Dermis microvascular lymphatic vessel endothelial cell (primary cell): ENCODE measurements at regions not wholly inside any gene's neighbourhood (a gene's known extent, or its start where the extent isn't known, plus 50 kb on each side); places are given as distances from the start of the nearest gene placed in this dataset.
A peak's percentile ranks its signal among the peaks of the same experiment; 100 is the strongest.
"Not testable (repeated sequence)": the region's sequence is repeated elsewhere in the genome, so short reads cannot be mapped to it uniquely, and the experiment has no call there.

ENCODE experiments used
- DNase-seq, 2 donors: peaks; one replicate each; pipeline versions ENCODE4 v3.0.0 to v3.0.0-alpha.2; 2010; ENCODE audit warnings: low read depth in 2 of 2

- DNase-seq, result not testable (repeated sequence)
Measured at GRCh38 chrX:129084291-129084690, 439.0 kb downstream of the SMARCA1 start.

GRCh38 chrX:129077424-129078170 lies 445.7 kb downstream of the SMARCA1 start:
- no peak for DNase-seq

GRCh38 chrX:129071390-129071789 lies 451.9 kb downstream of the SMARCA1 start:
- DNase-seq, result no peak

- no peak for DNase-seq
Measured at GRCh38 chrX:129065895-129066294, 457.4 kb downstream of the SMARCA1 start.

GRCh38 chrX:129058405-129058804 lies 464.9 kb downstream of the SMARCA1 start:
- no peak for DNase-seq

- no peak for DNase-seq
Measured at GRCh38 chrX:129043138-129043537, 480.2 kb downstream of the SMARCA1 start.

- DNase-seq, result no peak
Measured at GRCh38 chrX:129041319-129041718, 482.0 kb downstream of the SMARCA1 start.

GRCh38 chrX:129040124-129040523 lies 483.2 kb downstream of the SMARCA1 start:
- DNase-seq, result no peak

- DNase-seq, result no peak
Measured at GRCh38 chrX:129039176-129039575, 484.1 kb downstream of the SMARCA1 start.

- no peak for DNase-seq
Measured at GRCh38 chrX:129037389-129037788, 485.9 kb downstream of the SMARCA1 start.

GRCh38 chrX:129035180-129035579 lies 488.1 kb downstream of the SMARCA1 start:
- no peak for DNase-seq

GRCh38 chrX:129034196-129034595 lies 489.1 kb downstream of the SMARCA1 start:
- DNase-seq, result no peak

GRCh38 chrX:129026202-129026601 lies 497.1 kb downstream of the SMARCA1 start:
- DNase-seq, result no peak

- no peak for DNase-seq
Measured at GRCh38 chrX:129025376-129025775, 497.9 kb downstream of the SMARCA1 start.

- DNase-seq, result no peak
Measured at GRCh38 chrX:129019412-129019811, 503.9 kb downstream of the SMARCA1 start.

GRCh38 chrX:129015381-129015780 lies 507.9 kb downstream of the SMARCA1 start:
- DNase-seq, result no peak

- no peak for DNase-seq
Measured at GRCh38 chrX:129013574-129013973, 509.7 kb downstream of the SMARCA1 start.

GRCh38 chrX:129007631-129008030 lies 515.7 kb downstream of the SMARCA1 start:
- DNase-seq, result no peak

GRCh38 chrX:129006491-129006890 lies 516.8 kb downstream of the SMARCA1 start:
- DNase-seq, result no peak

- DNase-seq, result no peak
Measured at GRCh38 chrX:129000797-129001196, 522.5 kb downstream of the SMARCA1 start.

- DNase-seq, result no peak
Measured at GRCh38 chrX:129000018-129000417, 523.3 kb downstream of the SMARCA1 start.

GRCh38 chrX:128992107-128992971 lies 531.0 kb downstream of the SMARCA1 start:
- DNase-seq, result no peak

- DNase-seq, result peak in 1 of 2 donors; percentile 4
Measured at GRCh38 chrX:128975745-128976144, 547.5 kb downstream of the SMARCA1 start.
